NB4 (cell line): ENCODE measurements at regions not wholly inside any gene's neighbourhood (a gene's known extent, or its start where the extent isn't known, plus 50 kb on each side); places are given as distances from the start of the nearest gene placed in this dataset.
"Not testable (repeated sequence)": the region's sequence is repeated elsewhere in the genome, so short reads cannot be mapped to it uniquely, and the experiment has no call there.

Experiments used
- CTCF ChIP-seq: IDR thresholded peaks from one replicate; pipeline ENCODE4 v1.5.1; 2012; ENCODE audit warnings: low read depth, low read length
- MYC ChIP-seq: IDR thresholded peaks from 2 replicates; pipeline ENCODE4 v1.6.1; 2011; ENCODE audit warnings: low read depth, low read length

- TF ChIP-seq CTCF, MYC: not testable (repeated sequence)
Measured at GRCh38 chrX:98300536-98300935, 1416.8 kb downstream of the RPA4 start.
